ENCODE measurements at regions not wholly inside any gene's neighbourhood (a gene's known extent, or its start where the extent isn't known, plus 50 kb on each side); places are given as distances from the start of the nearest gene placed in this dataset.

GRCh38 chr10:83724471-83725241 is 414.7 kb upstream of the GHITM start:
- no peak overlapping the region for H2AFZ ChIP-seq (ENCODE audit: low read length)
- H3K4me2 ChIP-seq (ENCODE audit: low read depth, low read length, poor library complexity, severe bottlenecking): no peak overlapping the region
- no peaks in the 10 kb centered on the region for H3K4me1 ChIP-seq (ENCODE audit: insufficient read depth, low read length, poor library complexity, severe bottlenecking)

GRCh38 chr10:83725567-83725966 is 413.7 kb upstream of the GHITM start:
- H3K4me2 ChIP-seq (ENCODE audit: low read depth, low read length, poor library complexity, severe bottlenecking): no peak overlapping the region
- H3K79me2 ChIP-seq (ENCODE audit: insufficient read depth, low read length): no peaks in the 10 kb centered on the region
- no peaks in the 10 kb centered on the region for H3K4me1 ChIP-seq (ENCODE audit: insufficient read depth, low read length, poor library complexity, severe bottlenecking)
- no peaks in the 10 kb centered on the region for H3K9me2 ChIP-seq (replicated peaks; ENCODE audit: low read depth, low read length)
- H3K9ac ChIP-seq (ENCODE audit: low read depth, low read length, poor library complexity, severe bottlenecking): no peak overlapping the region
- H3K9me3 ChIP-seq (ENCODE audit: insufficient read depth, low read depth, low read length): no peaks in the 10 kb centered on the region
- H3K4me3 ChIP-seq (ENCODE audit: low read length, poor library complexity, severe bottlenecking): no peak overlapping the region
- TF ChIP-seq CTCF (conservative IDR thresholded peaks at IDR 0.05; ENCODE audit: low read length) (no peak), EZH2phosphoT487 (IDR thresholded peaks at IDR 0.05; ENCODE audit: borderline replicate concordance) (no peak)
- no peaks in the 10 kb centered on the region for H3F3A ChIP-seq (ENCODE audit: low read depth)
- no peaks in the 10 kb centered on the region for H4K20me1 ChIP-seq (ENCODE audit: insufficient read depth, low read length, poor library complexity, severe bottlenecking)
- H3K36me3 ChIP-seq (ENCODE audit: insufficient read depth, low read length): no peaks in the 10 kb centered on the region
- H3K27me3 ChIP-seq (ENCODE audit: insufficient read depth, low read length, poor library complexity, severe bottlenecking): no peaks in the 10 kb centered on the region
- no peak overlapping the region for H2AFZ ChIP-seq (ENCODE audit: low read length)

More at GRCh38 chr10:83724471-83725241, 414.7 kb upstream of the GHITM start:
- Histone ChIP-seq H4K20me1 (ENCODE audit: insufficient read depth, low read length, poor library complexity, severe bottlenecking) (no peaks in the 10 kb centered on the region), H3K4me3 (ENCODE audit: low read length, poor library complexity, severe bottlenecking) (no peak overlapping the region), H3K79me2 (ENCODE audit: insufficient read depth, low read length) (no peaks in the 10 kb centered on the region), H3K36me3 (ENCODE audit: insufficient read depth, low read length) (no peaks in the 10 kb centered on the region), H3K9me3 (ENCODE audit: insufficient read depth, low read depth, low read length) (no peaks in the 10 kb centered on the region), H3K27me3 (ENCODE audit: insufficient read depth, low read length, poor library complexity, severe bottlenecking) (no peaks in the 10 kb centered on the region), H3K9me2 (replicated peaks; ENCODE audit: low read depth, low read length) (no peaks in the 10 kb centered on the region), H3K9ac (ENCODE audit: low read depth, low read length, poor library complexity, severe bottlenecking) (no peak overlapping the region), H3F3A (ENCODE audit: low read depth) (no peaks in the 10 kb centered on the region)
- no peak for TF ChIP-seq CTCF (conservative IDR thresholded peaks at IDR 0.05; ENCODE audit: low read length)
- TF ChIP-seq EZH2phosphoT487 (IDR thresholded peaks at IDR 0.05; ENCODE audit: borderline replicate concordance): no peak

- Histone ChIP-seq H3K9me3 (ENCODE audit: insufficient read depth, low read depth, low read length) (no peaks in the 10 kb centered on the region), H3K9ac (ENCODE audit: low read depth, low read length, poor library complexity, severe bottlenecking) (no peak overlapping the region), H3K79me2 (ENCODE audit: insufficient read depth, low read length) (no peaks in the 10 kb centered on the region), H3K9me2 (replicated peaks; ENCODE audit: low read depth, low read length) (no peaks in the 10 kb centered on the region), H3K4me1 (ENCODE audit: insufficient read depth, low read length, poor library complexity, severe bottlenecking) (no peaks in the 10 kb centered on the region), H4K20me1 (ENCODE audit: insufficient read depth, low read length, poor library complexity, severe bottlenecking) (no peaks in the 10 kb centered on the region), H2AFZ (ENCODE audit: low read length) (no peak overlapping the region), H3K36me3 (ENCODE audit: insufficient read depth, low read length) (no peaks in the 10 kb centered on the region), H3K27me3 (ENCODE audit: insufficient read depth, low read length, poor library complexity, severe bottlenecking) (no peaks in the 10 kb centered on the region), H3K4me3 (ENCODE audit: low read length, poor library complexity, severe bottlenecking) (no peak overlapping the region), H3K4me2 (ENCODE audit: low read depth, low read length, poor library complexity, severe bottlenecking) (no peak overlapping the region), H3F3A (ENCODE audit: low read depth) (no peaks in the 10 kb centered on the region)
- TF ChIP-seq CTCF (conservative IDR thresholded peaks at IDR 0.05; ENCODE audit: low read length): no peak
- no peak for TF ChIP-seq EZH2phosphoT487 (IDR thresholded peaks at IDR 0.05; ENCODE audit: borderline replicate concordance)
Measured at GRCh38 chr10:83734278-83734677, 405.0 kb upstream of the GHITM start.

Data from Loucy (cell line).